ENCODE measurements at regions not wholly inside any gene's neighbourhood (a gene's known extent, or its start where the extent isn't known, plus 50 kb on each side); places are given as distances from the start of the nearest gene placed in this dataset.

DNA sequence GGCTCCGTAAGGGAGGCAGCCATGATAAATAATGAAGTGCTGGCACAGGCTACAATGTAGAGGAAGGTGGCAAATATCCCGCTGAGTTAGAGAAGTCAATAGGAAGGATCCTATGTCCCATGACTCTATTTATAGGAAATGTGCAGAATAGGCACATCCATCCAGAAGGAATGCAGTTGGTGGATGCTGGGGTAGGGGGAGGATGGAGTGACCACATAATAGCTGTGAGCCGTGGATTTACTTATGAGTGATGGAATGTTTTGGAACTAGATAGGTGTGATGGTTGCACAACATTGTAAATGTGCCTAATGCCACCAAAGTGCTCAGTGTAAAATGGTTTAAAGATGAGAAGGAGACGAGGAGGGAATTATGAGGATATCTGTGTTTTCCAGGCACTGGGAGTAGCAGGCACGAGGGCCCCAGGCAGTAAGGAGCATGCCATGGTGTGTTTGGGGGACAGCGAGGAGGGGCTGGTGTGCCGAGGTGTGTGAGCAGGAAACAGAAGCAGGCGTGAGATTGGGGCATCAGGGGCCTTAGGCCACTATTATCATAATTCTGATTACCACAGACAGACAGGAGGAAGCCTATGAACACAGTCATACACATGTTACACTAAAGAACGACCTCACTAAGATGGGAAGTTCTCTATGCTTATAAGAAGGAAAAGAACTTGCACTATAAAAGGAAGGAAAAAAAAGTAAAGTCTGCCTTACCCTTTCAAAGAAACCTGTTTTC, 837.3 kb upstream of the TMEM132C start:
- TF ChIP-seq CTCF (conservative IDR thresholded peaks at IDR 0.05; ENCODE audit: low read depth, low read length), result no peak
- DNase-seq (ENCODE audit: low read depth), result no peak
- no peak overlapping the region for H3K4me3 ChIP-seq (ENCODE audit: low read depth, low read length)

GRCh38 chr12:127430401-127430800, 836.6 kb upstream of the TMEM132C start:
- TF ChIP-seq CTCF (conservative IDR thresholded peaks at IDR 0.05; ENCODE audit: low read depth, low read length), result no peak
- DNase-seq (ENCODE audit: low read depth), result no peak
- no peak overlapping the region for H3K4me3 ChIP-seq (ENCODE audit: low read depth, low read length)

DNA sequence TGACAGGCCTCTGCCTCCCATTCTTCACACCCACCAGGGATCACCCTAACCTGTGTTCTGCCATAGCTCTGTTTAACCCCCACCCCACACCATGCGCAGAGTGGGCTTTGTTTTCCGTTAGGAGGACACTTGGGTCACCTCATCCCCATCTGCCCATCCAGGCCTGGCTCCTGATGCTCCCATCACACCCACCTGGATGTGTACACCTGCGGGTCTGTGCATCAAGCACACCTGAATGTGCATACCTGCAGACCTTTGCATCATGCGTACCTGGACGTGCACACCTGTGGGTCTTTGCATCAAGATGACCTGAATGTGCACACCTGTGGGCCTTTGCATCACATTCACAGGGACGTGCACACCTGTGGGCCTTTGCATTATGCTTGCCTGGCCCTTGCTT, 835.8 kb upstream of the TMEM132C start:
- H3K4me3 ChIP-seq (ENCODE audit: low read depth, low read length), result no peak overlapping the region
- DNase-seq (ENCODE audit: low read depth), result no peak
- TF ChIP-seq CTCF (conservative IDR thresholded peaks at IDR 0.05; ENCODE audit: low read depth, low read length), result no peak

DNA sequence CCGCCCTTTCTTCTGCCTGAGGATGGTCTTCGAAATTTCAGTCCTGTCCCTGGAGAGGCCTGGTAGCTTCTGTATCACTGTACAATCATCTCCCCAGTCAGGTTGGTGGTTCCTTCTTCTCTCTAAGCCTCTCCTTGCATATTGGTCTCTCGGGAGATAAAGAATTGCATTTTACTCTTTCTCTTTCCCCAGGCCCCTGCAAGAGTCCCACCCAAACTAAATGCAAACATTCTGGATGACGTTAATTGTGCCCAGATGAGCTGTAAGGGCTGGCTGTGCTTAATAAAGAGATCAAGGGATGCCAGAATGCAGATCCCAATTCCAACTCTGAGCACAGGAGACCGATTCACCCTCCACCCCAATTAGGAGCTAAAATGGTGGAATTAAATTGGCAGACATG, 835.4 kb upstream of the TMEM132C start:
- no peak for DNase-seq (ENCODE audit: low read depth)
- TF ChIP-seq CTCF (conservative IDR thresholded peaks at IDR 0.05; ENCODE audit: low read depth, low read length), result no peak
- H3K4me3 ChIP-seq (ENCODE audit: low read depth, low read length), result no peak overlapping the region

DNA sequence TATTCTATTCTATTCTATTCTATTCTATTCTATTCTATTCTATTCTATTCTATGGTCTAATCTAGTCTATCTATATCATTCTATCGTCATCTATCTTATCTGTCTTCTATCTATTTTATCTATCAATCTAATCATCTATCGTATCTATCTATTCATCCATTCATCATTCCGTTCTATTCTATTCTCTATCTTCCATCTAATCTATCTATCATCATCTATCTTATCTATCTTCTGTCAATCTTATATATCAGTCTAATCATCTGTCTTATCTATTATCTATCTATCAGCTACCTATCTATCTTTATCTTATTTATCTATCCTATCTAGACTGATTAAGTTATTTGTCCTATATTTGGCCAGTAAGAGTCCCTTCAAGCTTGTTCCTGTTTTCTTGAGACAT, 831.5 kb upstream of the TMEM132C start:
- TF ChIP-seq CTCF (conservative IDR thresholded peaks at IDR 0.05; ENCODE audit: low read depth, low read length), result no peak
- DNase-seq (ENCODE audit: low read depth), result no peak
- H3K4me3 ChIP-seq (ENCODE audit: low read depth, low read length), result no peak overlapping the region

GRCh38 chr12:127438512-127439244, 828.3 kb upstream of the TMEM132C start:
- no peak for DNase-seq (ENCODE audit: low read depth)
- no peak overlapping the region for H3K4me3 ChIP-seq (ENCODE audit: low read depth, low read length)
- no peak for TF ChIP-seq CTCF (conservative IDR thresholded peaks at IDR 0.05; ENCODE audit: low read depth, low read length)
